Fibroblast of lung (primary cell): ENCODE measurements at regions not wholly inside any gene's neighbourhood (a gene's known extent, or its start where the extent isn't known, plus 50 kb on each side); places are given as distances from the start of the nearest gene placed in this dataset.

Source experiments
- DNase-seq, 2 donors: peaks; one replicate each; pipeline versions ENCODE4 v3.0.0 to v3.0.0-alpha.2; 2010; ENCODE audit warnings: low read depth in 2 of 2
- H2AFZ ChIP-seq: 2 replicates; pipeline ENCODE4 v1.5.1; 2012; ENCODE audit warnings: low read length, control low read depth, inconsistent platforms
- H3K27ac ChIP-seq: 2 replicates; pipeline ENCODE4 v1.5.1; 2011; ENCODE audit warnings: low read length, control low read depth; ENCODE audit not compliant: insufficient read depth
- H3K27me3 ChIP-seq: 2 replicates; pipeline ENCODE4 v1.5.1; 2011; ENCODE audit warnings: mild to moderate bottlenecking, low read length; ENCODE audit not compliant: control insufficient read depth, insufficient read depth
- H3K36me3 ChIP-seq: 2 replicates; pipeline ENCODE4 v1.5.1; 2011; ENCODE audit warnings: low read length; ENCODE audit not compliant: control insufficient read depth, insufficient read depth
- H3K4me1 ChIP-seq: 2 replicates; pipeline ENCODE4 v1.5.1; 2011; ENCODE audit warnings: low read length; ENCODE audit not compliant: control insufficient read depth, insufficient read depth; ENCODE audit errors: extremely low read depth
- H3K4me2 ChIP-seq: 2 replicates; pipeline ENCODE4 v1.5.1; 2011; ENCODE audit warnings: low read length, control low read depth; ENCODE audit not compliant: insufficient read depth; ENCODE audit errors: extremely low read depth
- H3K4me3 ChIP-seq, 4 experiments: fragments of 200-600 bp in 1 of 4; sonication (generic) in 1 of 4; replicated peaks in 1 of 4; 2 replicates each; pipeline ENCODE4 v1.5.1; 2011 to 2016; ENCODE audit warnings: low read length in 4 of 4, low read depth in 3 of 4, mild to moderate bottlenecking in 3 of 4, control low read depth in 2 of 4, inconsistent platforms in 1 of 4, mixed read lengths in 1 of 4; ENCODE audit not compliant: insufficient read depth in 1 of 4; ENCODE audit errors: control extremely low read depth in 1 of 4
- H3K79me2 ChIP-seq: 2 replicates; pipeline ENCODE4 v1.5.1; 2012; ENCODE audit warnings: mild to moderate bottlenecking, low read length, inconsistent platforms; ENCODE audit not compliant: control insufficient read depth, insufficient read depth
- H3K9ac ChIP-seq: 2 replicates; pipeline ENCODE4 v1.5.1; 2011; ENCODE audit warnings: mild to moderate bottlenecking, low read length, control low read depth; ENCODE audit not compliant: insufficient read depth
- H3K9me3 ChIP-seq: 2 replicates; pipeline ENCODE4 v1.5.1; 2012; ENCODE audit warnings: low read depth, low read length; ENCODE audit not compliant: control insufficient read depth, insufficient read depth
- H4K20me1 ChIP-seq: 2 replicates; pipeline ENCODE4 v1.5.1; 2011; ENCODE audit warnings: low read length; ENCODE audit not compliant: control insufficient read depth, insufficient read depth; ENCODE audit errors: extremely low read depth
- EZH2 ChIP-seq: IDR thresholded peaks from 2 replicates; pipeline ENCODE4 v1.5.1; 2012; ENCODE audit warnings: low read length, control low read depth, mild to moderate bottlenecking; ENCODE audit errors: missing control alignments
- TF ChIP-seq, protein P1 (sequence below), 2 donors: IDR thresholded peaks in 1 of 2; conservative IDR thresholded peaks in 1 of 2; 1 replicate in 1 of 2; 2 replicates in 1 of 2; pipeline ENCODE4 v1.5.1; 2011 to 2012; ENCODE audit warnings: low read length in 2 of 2, control low read depth in 1 of 2, inconsistent platforms in 1 of 2, low read depth in 1 of 2, mild to moderate bottlenecking in 1 of 2

DNA sequence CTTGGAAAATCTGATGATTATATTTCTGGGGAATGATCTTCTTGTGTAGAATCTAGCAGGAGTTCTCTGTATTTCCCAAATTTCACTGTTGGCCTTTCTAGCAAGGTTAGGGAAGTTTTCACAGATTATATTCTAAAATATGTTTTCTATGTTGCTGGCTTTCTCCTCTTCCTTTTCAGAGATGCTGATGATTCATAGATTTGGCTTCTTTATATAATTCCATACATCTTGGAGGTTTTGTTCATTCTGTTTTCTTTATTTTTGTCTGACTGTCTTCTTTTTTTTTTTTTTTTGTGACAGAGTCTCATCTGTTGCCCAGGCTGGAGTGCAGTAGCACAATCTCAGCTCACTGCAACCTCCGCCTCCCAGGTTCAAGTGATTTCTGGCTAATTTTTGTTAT lies 957.9 kb upstream of the SLIT2 start:
- Histone ChIP-seq H3K79me2 (no peaks in the 10 kb centered on the region), H3K4me2 (no peak overlapping the region), H3K27me3 (no peaks in the 10 kb centered on the region), H3K27ac (no peak overlapping the region), H4K20me1 (no peaks in the 10 kb centered on the region), H3K4me3 (no peak overlapping the region), H3K9me3 (no peaks in the 10 kb centered on the region), H3K36me3 (no peaks in the 10 kb centered on the region), H3K9ac (no peak overlapping the region), H3K4me1 (no peaks in the 10 kb centered on the region), H2AFZ (no peak overlapping the region)
- no peak for DNase-seq
- TF ChIP-seq, protein P1, sequence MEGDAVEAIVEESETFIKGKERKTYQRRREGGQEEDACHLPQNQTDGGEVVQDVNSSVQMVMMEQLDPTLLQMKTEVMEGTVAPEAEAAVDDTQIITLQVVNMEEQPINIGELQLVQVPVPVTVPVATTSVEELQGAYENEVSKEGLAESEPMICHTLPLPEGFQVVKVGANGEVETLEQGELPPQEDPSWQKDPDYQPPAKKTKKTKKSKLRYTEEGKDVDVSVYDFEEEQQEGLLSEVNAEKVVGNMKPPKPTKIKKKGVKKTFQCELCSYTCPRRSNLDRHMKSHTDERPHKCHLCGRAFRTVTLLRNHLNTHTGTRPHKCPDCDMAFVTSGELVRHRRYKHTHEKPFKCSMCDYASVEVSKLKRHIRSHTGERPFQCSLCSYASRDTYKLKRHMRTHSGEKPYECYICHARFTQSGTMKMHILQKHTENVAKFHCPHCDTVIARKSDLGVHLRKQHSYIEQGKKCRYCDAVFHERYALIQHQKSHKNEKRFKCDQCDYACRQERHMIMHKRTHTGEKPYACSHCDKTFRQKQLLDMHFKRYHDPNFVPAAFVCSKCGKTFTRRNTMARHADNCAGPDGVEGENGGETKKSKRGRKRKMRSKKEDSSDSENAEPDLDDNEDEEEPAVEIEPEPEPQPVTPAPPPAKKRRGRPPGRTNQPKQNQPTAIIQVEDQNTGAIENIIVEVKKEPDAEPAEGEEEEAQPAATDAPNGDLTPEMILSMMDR (conservative IDR thresholded peaks at IDR 0.05 in 1 of 2, IDR thresholded peaks at IDR 0.05 in 1 of 2; ENCODE audit: low read depth in 1 of 2, low read length in 2 of 2): no peak
- TF ChIP-seq EZH2: no peak

DNA sequence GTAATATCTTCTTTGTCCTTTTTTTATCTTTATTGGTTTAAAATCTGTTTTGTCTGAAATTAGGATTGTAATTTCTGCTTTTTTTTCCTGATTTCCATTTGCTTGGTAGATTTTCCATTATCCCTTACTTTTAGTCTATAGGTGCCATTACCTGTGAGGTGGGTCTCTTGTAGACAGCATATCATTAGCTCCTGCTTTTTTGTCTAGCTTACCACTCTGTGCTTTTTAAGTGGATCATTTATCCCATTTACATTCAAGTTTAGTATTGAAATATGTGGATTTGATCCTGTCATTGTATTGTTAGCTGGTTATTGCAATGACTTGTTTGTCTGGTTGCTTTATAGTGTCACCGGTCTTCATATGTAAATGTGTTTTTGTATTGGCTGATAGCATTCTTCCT lies 958.6 kb upstream of the SLIT2 start:
- Histone ChIP-seq H3K27me3 (no peaks in the 10 kb centered on the region), H3K36me3 (no peaks in the 10 kb centered on the region), H4K20me1 (no peaks in the 10 kb centered on the region), H3K9me3 (no peaks in the 10 kb centered on the region), H3K9ac (no peak overlapping the region), H3K79me2 (no peaks in the 10 kb centered on the region), H3K4me1 (no peaks in the 10 kb centered on the region), H3K4me2 (no peak overlapping the region), H3K4me3 (no peak overlapping the region), H2AFZ (no peak overlapping the region), H3K27ac (no peak overlapping the region)
- no peak for TF ChIP-seq EZH2
- TF ChIP-seq, protein P1 (conservative IDR thresholded peaks at IDR 0.05 in 1 of 2, IDR thresholded peaks at IDR 0.05 in 1 of 2; ENCODE audit: low read depth in 1 of 2, low read length in 2 of 2): no peak
- DNase-seq: no peak

DNA sequence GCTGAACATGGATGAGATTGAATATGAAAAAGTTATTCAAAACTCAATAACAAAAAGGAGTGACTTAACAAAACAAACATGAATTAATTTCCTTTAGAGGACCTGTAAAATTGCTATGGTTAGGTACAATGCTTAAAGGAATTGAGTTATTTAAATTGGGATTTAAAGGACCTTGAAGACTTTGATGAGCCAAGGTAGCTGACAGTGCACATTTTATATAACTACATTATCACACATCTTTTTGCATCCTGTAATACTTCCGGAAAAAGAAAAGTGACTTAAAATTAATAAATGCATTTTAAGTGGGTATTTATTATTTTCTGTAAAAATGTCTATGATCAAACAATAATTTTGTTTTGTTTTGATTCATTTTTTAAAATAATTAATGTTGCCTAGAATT lies 964.8 kb upstream of the SLIT2 start:
- H3K4me3 ChIP-seq: no peak overlapping the region
- no peak overlapping the region for H3K9ac ChIP-seq
- no peaks in the 10 kb centered on the region for H3K4me1 ChIP-seq
- no peaks in the 10 kb centered on the region for H3K9me3 ChIP-seq
- DNase-seq: no peak
- no peaks in the 10 kb centered on the region for H3K36me3 ChIP-seq
- no peaks in the 10 kb centered on the region for H4K20me1 ChIP-seq
- H3K27me3 ChIP-seq: no peaks in the 10 kb centered on the region
- H3K79me2 ChIP-seq: no peaks in the 10 kb centered on the region
- no peak for TF ChIP-seq EZH2
- TF ChIP-seq, protein P1 (conservative IDR thresholded peaks at IDR 0.05 in 1 of 2, IDR thresholded peaks at IDR 0.05 in 1 of 2; ENCODE audit: low read depth in 1 of 2, low read length in 2 of 2): no peak
- H2AFZ ChIP-seq: no peak overlapping the region
- no peak overlapping the region for H3K4me2 ChIP-seq
- no peak overlapping the region for H3K27ac ChIP-seq
